Inflammatory macrophage treated with lipopolysaccharide for 4 hours (primary cell): ENCODE measurements at regions not wholly inside any gene's neighbourhood (a gene's known extent, or its start where the extent isn't known, plus 50 kb on each side); places are given as distances from the start of the nearest gene placed in this dataset.
"Not testable (repeated sequence)": the region's sequence is repeated elsewhere in the genome, so short reads cannot be mapped to it uniquely, and the experiment has no call there.

Experiments used
- DNase-seq: peaks from one replicate; pipeline ENCODE4 v3.0.0-alpha.2; 2020

DNA sequence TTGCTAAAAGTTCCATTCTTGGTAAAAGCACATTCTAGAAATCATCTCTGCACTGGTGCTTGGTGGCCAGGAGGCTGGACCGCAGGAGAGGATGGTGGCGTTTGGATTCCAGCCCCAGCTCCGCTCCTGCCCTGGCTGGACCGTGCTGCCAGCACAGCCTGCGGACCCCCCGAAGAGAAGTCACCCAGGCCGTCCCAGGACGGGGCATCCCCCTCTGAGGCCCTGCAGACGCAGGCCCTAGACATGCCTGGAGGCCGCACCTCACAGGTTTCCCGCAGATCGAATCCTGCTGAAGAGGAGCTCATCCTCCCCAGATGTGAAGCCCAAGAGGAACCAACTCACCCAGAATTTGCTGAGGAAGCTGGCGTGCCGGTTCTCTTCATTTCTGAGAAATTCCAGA lies 159.0 kb downstream of the TEX29 start:
- DNase-seq: no peak

GRCh38 chr13:111480503-111480902 lies 160.1 kb downstream of the TEX29 start:
- no peak for DNase-seq

DNA sequence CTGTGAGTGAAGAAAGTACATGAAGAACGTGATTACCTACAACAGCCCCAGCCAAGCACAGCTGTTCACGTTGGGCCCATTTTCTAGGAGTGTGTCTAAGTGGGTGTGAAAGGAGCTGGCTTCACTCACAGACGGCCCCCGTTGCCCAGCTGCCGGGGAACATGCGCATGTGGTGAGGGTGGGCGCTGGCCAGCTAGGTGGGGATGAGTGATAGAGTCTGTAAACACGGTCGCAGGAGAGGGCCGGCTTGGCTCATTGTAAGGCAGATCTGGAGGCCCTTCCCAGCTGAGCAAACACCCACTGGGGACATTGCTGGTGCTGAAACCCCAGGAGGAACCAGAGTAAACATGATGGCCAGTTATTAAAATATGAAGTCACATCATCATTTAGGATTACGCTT lies 160.5 kb downstream of the TEX29 start:
- no peak for DNase-seq

DNA sequence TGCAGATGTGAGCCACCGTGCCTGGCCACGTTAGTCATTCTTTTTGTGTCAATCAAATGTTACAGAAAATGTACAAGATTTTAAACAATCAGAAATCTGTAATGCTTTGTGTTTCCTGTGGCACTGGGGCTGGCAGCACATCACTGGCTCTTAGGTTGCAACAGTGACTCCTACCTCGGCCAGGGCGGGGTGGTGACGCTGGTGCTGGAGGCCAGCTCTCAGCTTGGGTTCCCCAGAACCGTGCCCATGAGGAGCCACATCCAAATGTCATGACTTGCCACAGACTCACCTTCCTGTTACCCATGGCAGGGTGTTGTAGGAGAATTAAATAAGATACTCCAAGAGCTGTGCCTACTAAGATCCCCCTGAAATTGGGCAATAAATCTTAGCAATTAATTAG lies 161.7 kb downstream of the TEX29 start:
- DNase-seq: no peak

DNA sequence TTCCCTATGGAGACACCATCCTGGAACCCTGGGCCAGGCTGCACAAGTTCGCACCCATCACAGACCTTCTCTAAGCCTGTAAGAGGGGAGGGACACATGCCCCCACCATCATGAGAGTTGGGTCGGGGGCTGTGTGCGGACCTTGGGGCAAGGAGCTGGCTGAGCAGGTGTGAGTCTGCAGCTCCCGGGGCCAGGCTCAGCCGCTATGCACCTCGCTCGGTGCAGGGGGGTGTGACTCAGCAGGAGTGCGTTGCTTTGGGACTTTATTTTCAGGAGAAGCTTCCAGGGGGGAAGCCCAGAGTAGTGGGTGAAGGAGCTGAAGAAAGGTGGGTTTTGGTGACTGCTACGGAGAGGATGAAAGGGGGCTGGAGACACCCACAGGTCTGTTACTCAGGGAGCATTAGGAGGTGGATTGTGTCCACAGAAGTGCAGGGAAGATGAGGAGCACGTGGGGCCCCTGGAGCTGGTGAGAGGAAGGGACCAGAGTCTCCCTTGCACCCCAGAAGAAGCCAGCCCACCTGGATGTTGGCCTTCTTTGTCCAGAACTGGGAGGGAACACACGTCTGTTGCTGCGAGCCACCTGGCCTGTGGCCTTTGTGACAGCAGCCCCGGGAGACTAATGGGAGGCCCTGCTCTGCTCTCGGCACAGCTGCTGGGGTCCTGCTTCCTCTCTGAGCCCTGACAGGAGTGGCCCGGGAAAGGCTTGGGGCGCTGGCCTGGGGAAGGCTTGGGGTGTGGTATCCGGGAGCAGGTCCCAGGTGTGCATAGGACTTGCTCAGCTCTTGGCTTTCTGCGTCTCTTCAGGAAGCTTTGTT lies 162.6 kb downstream of the TEX29 start:
- DNase-seq: no peak

GRCh38 chr13:111483621-111483987 lies 163.2 kb downstream of the TEX29 start:
- no peak for DNase-seq

DNA sequence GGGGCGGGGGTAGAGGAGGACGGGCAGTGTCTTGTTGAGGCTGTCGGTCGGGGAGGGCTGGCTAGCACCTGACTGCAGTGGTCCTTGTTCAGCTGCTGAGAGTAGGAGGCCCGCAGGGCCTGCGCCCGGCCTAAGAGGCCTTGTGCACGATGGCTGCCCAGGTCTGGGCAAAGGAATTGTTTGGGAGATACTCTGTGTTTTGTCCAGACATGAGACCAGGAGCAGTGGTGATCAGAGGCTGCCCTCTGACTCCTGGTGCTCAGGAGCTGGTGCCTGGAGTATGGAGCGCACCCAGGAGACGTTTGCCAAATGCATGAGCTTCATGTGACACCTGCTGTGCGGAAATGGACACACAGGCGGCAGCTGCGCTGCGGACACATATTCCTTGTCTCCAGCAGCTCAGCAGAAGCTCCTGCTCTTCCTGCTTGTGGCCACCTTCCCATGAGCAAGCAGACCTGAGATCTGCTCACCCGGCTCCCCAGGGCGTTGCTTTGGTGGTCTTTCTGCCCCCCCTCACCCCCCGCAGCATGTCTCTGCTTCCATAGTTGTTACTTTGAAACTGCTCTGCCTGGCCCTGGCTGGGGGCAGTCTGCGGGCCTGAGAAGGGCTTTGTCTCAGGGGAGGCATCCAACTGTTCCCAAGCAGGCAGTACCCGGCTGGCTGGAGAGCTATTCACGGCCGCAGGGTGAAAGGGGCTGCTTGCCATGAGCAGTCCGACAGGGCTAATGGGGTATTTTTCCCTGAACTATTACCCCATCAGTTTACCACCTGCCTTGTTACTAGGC lies 163.9 kb downstream of the TEX29 start:
- DNase-seq: no peak

DNA sequence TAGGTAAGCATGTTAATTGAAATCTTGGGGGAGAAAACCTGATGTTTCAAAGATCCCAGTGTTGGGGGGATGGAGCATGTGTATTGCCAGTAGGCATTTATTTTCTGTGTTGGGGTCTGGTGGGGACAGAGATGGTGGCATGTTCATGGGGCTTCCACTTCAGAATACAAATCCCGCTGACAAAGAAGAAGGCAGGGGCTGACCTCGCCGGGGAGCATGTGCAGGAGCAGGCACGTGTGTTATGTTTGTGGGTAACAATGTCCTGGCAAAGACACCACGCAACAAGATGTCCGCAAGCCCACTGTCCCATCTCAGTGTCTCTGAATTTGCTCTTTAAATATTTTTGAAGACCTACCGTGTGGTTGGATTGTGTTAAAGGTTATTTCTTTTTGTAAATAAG lies 164.5 kb downstream of the TEX29 start:
- DNase-seq: no peak

- DNase-seq: no peak
Measured at GRCh38 chr13:111485491-111486250, 165.2 kb downstream of the TEX29 start.

- DNase-seq: no peak
Measured at GRCh38 chr13:111486331-111486730, 165.9 kb downstream of the TEX29 start.

DNA sequence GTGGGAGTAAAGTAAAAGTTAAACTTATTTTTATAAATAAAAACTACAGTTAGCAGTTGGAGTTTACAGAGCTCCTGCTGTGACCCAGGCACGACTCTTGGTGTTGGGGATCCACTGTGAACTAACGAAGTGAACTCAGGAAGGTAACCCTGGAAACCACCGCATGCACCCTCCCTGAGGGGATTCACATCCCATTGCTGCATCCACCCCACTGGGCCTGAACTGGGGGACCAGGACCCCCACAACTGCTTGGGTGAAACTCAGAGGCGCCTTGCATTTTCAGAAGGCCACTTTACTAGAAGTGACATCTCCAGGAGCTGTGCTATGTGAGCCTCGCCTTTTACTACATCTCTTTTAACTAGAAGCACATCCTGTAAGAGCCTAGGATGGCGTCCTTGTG lies 166.4 kb downstream of the TEX29 start:
- no peak for DNase-seq

DNA sequence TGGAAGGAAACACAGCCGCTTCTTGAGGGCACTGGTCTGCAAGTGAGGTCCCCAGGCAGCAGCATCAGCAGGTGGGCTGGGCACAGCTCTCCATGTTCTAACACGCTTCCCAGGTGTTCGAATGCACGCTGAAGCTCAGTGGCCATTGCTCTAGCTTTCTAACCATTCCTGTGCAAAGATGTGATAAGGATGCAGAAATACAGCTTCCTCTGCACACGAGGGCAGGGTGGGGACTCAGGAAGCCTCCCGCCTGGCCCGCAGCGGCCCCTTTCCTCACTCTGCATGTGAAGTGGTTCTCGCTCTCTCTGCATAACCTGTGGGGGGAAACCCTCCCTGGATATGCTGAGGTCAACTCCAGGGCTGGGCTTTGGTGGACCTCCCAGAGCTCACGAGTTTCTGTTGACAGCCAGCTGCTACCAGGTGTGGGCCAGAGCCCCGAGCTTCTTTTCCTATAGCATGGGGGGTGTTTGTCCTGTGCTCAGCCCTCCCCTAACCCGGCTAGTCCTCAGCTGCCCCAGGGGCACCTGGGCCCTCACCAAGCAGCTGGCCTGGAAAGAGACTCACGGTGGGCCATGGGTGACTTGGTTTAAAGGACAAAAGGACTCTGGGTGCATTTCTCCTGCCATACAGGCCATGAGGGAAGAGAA lies 168.2 kb downstream of the TEX29 start:
- no peak for DNase-seq

DNA sequence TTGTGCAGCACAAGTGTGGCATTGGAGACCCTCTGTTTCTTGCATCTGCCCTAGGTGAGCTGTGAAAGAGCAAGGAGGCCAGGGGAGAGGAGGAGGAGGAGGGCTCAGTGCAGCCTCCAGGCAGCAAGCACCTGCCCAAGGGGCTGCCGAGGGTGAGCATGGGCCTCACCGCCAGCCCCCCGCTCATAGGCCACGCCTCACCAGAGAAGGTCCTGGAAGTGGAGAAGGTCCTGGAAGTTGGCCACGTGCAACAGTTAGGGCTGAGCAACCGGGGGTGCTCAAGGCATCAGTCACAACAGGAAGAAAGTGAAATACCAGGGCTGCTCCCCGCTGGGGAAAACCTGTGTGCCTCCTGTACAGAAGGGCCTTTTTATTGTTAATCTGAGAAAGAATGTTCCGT lies 168.9 kb downstream of the TEX29 start:
- no peak for DNase-seq

DNA sequence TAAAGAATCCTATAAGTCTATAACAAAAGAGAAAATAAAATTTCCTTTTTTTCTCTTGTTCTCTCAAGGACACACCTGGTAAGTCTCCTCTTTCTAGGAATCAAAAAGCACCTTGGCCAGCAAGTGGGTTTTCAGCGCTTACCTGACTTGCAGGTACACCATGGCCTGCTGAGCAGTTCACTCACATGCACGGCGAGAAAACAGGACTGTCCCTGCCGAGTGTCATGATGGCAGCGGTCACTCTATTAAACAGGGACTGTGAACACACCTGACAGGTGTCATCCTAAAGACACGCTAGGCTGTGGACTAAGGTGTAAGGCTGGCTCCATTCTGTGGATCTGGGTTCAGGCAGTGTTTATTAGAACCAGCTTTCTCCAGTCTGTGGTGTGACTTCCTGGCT lies 170.2 kb downstream of the TEX29 start:
- DNase-seq: no peak

DNA sequence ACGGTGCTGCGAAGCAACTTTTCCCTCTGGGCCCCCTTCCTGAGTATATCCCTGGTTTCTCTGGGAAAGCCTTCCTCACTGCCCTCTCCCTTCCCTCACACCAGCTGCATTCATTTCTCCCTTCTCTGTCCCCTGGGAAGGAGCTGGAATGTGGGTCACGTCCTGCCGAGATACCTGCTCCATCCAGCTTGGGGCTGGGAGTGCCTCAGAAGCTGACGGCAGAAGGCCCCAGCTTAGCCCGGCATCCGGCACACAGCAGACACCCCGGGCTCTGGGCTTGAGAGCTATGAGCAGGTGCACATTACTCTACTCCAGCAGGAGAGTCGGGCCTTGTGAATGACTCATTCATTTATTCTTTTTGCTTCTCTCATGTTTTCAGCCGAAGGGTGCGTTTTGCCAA lies 170.6 kb downstream of the TEX29 start:
- DNase-seq: no peak

DNA sequence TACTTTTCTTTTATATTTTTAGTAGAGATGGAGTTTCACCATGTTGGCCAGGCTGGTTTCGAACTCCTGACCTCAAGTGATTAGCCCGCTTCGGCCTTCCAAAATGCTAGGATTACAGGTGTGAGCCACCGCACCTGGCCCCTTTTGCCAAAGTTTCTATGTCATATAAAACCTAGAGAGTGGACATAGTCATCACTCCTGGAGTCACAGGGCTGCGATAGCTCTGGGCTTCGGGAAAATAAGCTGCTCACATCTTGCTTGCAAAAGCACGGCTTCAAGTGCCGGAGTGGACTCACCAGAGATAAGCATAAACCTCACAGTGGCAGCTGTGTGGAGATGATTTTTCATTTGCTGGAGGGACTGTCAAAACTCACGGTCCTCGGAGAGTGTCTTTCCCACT lies 171.2 kb downstream of the TEX29 start:
- no peak for DNase-seq

DNA sequence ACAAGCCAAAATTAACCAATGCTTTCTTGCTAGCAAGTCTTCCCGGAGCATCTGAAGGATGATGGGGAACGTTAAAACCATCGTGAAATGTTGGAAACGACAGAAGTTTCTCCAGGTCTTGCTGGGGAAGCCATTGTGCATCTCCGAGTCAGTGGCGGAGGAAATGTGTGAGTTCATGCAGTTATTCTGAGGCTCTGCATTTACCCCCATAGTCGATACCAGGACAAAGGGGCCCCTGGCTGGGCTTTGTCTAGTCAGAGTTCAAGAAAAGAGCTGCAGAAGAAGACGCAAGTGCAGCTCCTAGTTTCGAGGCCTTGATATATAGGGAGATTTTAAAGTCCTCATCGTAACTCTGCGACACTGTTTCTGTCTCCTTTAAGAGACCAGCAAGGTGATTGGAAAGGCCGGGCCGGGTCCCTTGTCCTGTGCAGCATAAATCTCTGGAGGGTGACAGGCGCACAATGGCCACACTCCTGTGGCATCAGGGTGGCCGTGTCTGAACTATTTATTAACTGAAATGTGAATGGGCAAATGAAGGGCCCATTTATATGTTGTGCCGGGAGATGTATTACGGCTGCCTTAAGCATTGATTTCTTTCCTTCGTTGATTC lies 172.0 kb downstream of the TEX29 start:
- no peak for DNase-seq

DNA sequence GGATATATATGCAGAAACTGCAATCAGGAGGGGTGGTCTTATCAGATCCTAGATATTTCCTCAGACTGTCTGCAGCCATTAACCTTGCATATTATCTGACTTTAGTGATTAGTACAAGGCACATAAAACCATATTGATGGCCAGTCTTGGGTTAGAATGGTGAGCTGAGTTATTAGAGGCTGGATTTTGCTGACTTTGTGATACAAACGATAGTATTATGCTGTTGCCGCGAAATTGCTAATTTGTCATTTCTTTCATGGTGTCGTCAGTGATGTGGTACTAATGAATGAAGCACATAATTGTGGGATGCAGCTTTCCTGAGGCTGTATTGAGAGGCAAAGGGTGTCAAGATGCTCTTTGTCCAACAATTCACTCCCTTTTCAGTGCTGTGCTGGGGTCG lies 172.5 kb downstream of the TEX29 start:
- no peak for DNase-seq

DNA sequence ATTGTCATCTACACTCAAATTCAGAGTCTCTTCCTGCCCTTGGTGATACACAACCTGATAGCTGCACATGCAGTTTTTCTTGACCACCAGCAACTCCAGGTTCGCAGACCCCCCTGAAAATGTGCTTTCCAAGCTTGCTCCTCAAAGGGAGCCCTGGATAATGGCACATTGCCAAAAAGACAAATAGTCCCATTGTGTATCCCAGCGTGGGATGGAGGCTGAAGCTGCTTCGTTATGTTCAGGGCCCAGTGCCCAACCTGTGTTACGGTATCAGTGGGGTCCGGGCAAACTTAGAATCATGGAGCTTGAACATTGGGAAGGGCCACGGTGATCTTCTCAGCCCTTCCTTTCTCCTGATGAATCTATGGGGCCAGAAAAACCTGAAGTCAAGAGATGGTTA lies 173.0 kb downstream of the TEX29 start:
- no peak for DNase-seq

DNA sequence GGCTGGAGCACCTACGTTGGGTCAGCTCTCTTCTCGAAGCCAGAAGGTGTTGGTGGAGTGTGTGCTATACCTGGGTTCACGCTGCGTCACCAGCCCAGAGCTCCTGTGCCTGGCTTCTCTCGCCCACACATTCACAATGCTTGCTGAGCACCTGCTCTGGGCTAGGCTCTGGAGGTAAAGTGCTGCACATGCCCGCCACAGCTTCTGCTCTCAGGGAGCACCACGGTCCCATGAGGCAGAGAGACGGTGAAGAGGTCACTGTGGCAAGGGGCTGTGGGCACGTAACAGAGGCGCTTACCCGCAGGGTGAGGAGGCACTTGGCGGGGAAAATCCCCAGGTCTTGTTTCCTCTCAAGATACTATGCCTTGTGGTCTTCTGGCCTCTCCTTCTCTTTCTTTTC lies 174.2 kb downstream of the TEX29 start:
- no peak for DNase-seq

DNA sequence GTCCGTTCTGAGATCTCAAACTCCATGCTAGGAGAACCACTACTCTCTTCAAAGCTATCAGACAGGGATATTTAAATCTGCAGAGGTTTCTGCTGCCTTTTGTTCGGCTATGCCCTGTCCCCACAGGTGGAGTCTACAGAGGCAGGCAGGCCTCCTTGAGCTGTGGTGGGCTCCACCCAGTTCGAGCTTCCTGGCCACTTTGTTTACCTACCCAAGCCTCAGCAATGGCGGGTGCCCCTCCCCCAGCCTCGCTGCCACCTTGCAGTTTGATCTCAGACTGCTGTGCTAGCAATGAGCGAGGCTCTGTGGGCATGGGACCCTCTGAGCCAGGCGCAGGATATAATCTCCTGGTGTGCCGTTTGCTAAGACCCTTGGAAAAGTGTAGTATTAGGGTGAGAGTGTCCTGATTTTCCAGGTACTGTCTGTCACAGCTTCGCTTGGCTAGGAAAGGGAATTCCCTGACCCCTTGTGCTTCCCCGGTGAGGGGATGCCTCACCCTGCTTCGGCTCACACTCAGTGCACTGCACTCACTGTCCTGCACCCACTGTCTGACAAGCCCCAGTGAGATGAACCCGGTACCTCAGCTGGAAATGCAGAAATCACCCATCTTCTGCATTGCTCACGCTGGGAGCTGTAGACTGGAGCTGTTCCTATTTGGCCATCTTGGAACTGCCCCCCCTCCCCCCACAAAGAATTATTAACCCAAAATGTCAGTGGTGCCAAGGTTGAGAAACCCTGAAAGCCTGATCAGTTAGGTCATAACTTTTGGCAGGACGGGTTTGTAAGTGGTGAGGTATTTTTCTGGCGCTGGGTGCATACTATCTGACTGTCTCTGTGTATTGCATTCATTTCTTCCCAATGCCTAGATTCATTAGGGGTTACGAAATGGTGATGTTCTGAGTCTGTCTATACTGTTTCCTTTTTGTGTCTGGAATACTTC lies 181.4 kb downstream of the TEX29 start:
- DNase-seq: not testable (repeated sequence)

GRCh38 chr13:111502957-111503356 lies 182.5 kb downstream of the TEX29 start:
- no peak for DNase-seq
